ENCODE measurements at regions not wholly inside any gene's neighbourhood (a gene's known extent, or its start where the extent isn't known, plus 50 kb on each side); places are given as distances from the start of the nearest gene placed in this dataset.

DNA sequence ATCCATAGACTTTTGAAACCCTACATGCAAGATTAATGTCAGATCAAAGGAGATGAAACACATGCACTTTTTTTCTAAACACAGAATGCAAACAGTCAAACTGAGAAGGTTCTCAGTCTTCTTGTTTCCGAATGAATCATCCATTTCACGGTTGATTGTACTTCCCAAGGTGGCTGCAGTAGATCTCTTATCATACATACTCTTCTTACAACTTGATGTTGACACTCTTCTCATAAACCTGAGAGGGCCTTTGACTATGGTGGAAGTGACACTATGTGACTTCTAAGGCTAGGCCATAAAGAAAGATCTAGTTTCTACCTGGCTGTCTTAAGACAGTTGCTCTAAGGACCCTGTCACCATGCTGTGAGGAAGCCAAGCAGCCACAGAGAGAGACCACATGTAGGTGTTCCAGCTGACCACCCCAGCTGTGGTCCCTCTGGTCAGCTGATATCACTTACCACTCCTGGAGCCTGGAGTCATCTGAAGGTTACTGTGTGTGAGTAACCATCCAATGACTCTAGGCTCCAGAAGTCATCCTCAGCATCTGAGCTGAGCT, 67.2 kb upstream of the HMGA2 start:
- H3K9me3 Mint-ChIP-seq = no peaks in the 10 kb centered on the region
- no peak overlapping the region for H3K4me3 Mint-ChIP-seq
- H3K27me3 Mint-ChIP-seq = peaks cover 22% of the 10 kb centered on the region
- H3K4me1 Mint-ChIP-seq (ENCODE audit: unreplicated experiment) = no peaks in the 10 kb centered on the region
- TF ChIP-seq, protein P1, sequence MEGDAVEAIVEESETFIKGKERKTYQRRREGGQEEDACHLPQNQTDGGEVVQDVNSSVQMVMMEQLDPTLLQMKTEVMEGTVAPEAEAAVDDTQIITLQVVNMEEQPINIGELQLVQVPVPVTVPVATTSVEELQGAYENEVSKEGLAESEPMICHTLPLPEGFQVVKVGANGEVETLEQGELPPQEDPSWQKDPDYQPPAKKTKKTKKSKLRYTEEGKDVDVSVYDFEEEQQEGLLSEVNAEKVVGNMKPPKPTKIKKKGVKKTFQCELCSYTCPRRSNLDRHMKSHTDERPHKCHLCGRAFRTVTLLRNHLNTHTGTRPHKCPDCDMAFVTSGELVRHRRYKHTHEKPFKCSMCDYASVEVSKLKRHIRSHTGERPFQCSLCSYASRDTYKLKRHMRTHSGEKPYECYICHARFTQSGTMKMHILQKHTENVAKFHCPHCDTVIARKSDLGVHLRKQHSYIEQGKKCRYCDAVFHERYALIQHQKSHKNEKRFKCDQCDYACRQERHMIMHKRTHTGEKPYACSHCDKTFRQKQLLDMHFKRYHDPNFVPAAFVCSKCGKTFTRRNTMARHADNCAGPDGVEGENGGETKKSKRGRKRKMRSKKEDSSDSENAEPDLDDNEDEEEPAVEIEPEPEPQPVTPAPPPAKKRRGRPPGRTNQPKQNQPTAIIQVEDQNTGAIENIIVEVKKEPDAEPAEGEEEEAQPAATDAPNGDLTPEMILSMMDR (conservative IDR thresholded peaks at IDR 0.05) = no peak
- no peak overlapping the region for H3K27ac Mint-ChIP-seq
- H3K36me3 Mint-ChIP-seq = no peaks in the 10 kb centered on the region
- no peak for DNase-seq (ENCODE audit: extremely low spot score, unreplicated experiment)

DNA sequence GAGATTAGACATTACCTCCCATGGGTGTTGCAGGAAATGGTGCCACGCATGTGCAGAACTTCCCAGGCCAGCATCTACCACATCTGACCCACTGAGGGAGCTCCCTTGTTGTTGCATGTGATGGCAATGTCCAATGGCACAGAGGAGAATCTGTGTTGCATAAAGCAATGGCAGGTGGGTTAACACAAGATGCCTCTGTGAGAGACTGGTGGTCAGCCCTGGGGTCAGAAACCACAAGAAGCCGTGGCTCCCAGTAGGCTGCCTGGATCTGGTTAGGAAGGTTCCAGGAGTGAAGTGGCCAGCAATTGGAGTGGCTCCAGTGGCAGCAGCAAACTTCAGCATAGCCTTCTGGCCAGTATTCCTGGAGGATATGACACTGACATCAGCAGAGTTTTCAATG, 65.9 kb upstream of the HMGA2 start:
- no peak for DNase-seq (ENCODE audit: extremely low spot score, unreplicated experiment)
- H3K27ac Mint-ChIP-seq = no peak overlapping the region
- TF ChIP-seq, protein P1 (conservative IDR thresholded peaks at IDR 0.05) = no peak
- H3K27me3 Mint-ChIP-seq = peaks cover 22% of the 10 kb centered on the region
- no peaks in the 10 kb centered on the region for H3K36me3 Mint-ChIP-seq
- H3K4me1 Mint-ChIP-seq (ENCODE audit: unreplicated experiment) = no peaks in the 10 kb centered on the region
- H3K4me3 Mint-ChIP-seq = no peak overlapping the region
- H3K9me3 Mint-ChIP-seq = no peaks in the 10 kb centered on the region

DNA sequence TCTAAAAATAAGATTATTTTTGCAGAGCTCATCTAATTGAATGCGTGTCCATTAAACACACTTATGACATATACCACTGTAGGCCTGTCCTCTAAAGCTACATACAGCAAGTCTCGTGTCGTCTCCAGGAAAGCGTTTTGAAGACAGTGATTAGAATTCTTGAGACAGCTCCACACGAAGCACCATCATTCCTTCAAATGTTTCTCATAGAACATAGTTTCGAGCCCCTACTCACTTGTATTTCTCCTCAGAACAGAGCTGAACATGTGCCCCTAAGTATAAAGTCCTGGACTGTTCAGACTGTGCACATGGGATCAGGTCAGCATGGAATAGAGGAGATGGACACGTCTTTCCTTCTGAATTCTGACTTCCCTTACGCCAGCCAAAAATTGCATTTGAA, 64.5 kb upstream of the HMGA2 start:
- no peak overlapping the region for H3K27ac Mint-ChIP-seq
- TF ChIP-seq, protein P1 (conservative IDR thresholded peaks at IDR 0.05) = no peak
- H3K9me3 Mint-ChIP-seq = no peaks in the 10 kb centered on the region
- no peaks in the 10 kb centered on the region for H3K4me1 Mint-ChIP-seq (ENCODE audit: unreplicated experiment)
- no peak for DNase-seq (ENCODE audit: extremely low spot score, unreplicated experiment)
- H3K4me3 Mint-ChIP-seq = no peak overlapping the region
- H3K36me3 Mint-ChIP-seq = no peaks in the 10 kb centered on the region
- H3K27me3 Mint-ChIP-seq = peaks cover 12% of the 10 kb centered on the region

DNA sequence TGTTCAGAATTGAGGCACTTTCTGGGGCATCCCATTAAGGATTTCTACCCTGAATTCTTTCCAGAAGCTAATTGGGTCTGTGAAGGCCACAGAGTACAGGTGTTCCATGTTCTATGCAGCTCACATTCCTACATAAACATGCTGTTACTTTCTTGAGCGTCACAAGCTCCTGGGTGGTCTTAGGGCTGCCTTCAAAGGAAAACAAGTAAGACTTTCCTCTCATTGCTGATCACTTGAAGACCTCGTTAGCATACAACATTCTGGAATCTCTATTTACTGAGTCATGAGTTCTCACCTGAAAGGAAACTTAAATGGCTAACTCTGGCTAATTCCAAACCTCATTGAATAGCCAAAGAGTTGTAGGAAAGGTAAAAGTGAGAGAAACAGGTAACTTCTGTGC, 63.0 kb upstream of the HMGA2 start:
- H3K27me3 Mint-ChIP-seq = peaks cover 4% of the 10 kb centered on the region
- DNase-seq (ENCODE audit: extremely low spot score, unreplicated experiment) = no peak
- TF ChIP-seq, protein P1 (conservative IDR thresholded peaks at IDR 0.05) = no peak
- H3K27ac Mint-ChIP-seq = no peak overlapping the region
- no peak overlapping the region for H3K4me3 Mint-ChIP-seq
- H3K4me1 Mint-ChIP-seq (ENCODE audit: unreplicated experiment) = no peaks in the 10 kb centered on the region
- no peaks in the 10 kb centered on the region for H3K36me3 Mint-ChIP-seq
- no peaks in the 10 kb centered on the region for H3K9me3 Mint-ChIP-seq

DNA sequence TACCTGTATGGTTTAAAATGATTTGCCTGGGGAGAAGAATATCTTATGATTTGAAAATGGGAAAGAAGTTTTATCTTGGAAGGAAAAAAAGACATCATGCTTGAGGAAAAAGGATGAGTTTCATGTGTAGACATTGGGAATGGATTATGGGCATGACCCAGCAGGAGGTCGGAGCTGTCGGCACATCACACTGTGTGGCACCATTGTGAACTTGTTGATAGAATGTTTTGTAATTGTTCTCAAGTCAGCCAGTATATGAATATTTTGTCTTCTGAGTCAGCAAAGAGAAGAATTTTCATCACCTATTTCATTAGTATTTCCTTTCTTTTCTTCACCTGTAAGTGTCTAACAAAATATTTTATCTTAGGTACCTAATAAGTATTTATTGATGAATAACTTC, 60.0 kb upstream of the HMGA2 start:
- Mint-ChIP-seq H3K36me3 (no peaks in the 10 kb centered on the region), H3K9me3 (no peaks in the 10 kb centered on the region)
- TF ChIP-seq, protein P1 (conservative IDR thresholded peaks at IDR 0.05) = no peak

DNA sequence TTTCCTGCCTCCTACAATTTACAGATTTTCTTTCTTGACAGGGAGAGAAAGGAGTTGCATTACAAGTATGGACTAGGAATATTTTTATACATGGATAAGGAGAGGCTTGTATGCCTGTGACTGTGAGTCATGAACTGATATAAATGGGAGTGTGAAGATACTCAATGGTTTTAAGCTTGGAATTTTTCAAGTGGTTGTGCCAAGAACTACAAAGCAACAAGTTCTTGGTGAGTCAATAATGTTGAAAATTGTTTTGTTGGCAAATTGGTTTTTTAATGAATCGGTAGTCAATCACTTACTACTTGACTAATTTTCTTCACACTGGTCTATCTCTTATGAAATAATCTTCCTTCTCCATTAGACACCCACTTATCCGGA, 58.9 kb upstream of the HMGA2 start:
- TF ChIP-seq, protein P1 (conservative IDR thresholded peaks at IDR 0.05) = no peak
- Mint-ChIP-seq H3K9me3 (no peaks in the 10 kb centered on the region), H3K4me3 (no peak overlapping the region), H3K27me3 (peaks cover 5% of the 10 kb centered on the region), H3K36me3 (no peaks in the 10 kb centered on the region), H3K27ac (no peak overlapping the region), H3K4me1 (ENCODE audit: unreplicated experiment) (no peaks in the 10 kb centered on the region)
- DNase-seq (ENCODE audit: extremely low spot score, unreplicated experiment) = no peak

More for the DNA sequence above, 60.0 kb upstream of the HMGA2 start:
- DNase-seq (ENCODE audit: extremely low spot score, unreplicated experiment) = no peak
- peaks cover 2% of the 10 kb centered on the region for H3K27me3 Mint-ChIP-seq
- H3K27ac Mint-ChIP-seq = no peak overlapping the region
- no peak overlapping the region for H3K4me3 Mint-ChIP-seq
- H3K4me1 Mint-ChIP-seq (ENCODE audit: unreplicated experiment) = no peaks in the 10 kb centered on the region

Data from type B pancreatic cell (in vitro differentiated cells).